ENCODE measurements at regions not wholly inside any gene's neighbourhood (a gene's known extent, or its start where the extent isn't known, plus 50 kb on each side); places are given as distances from the start of the nearest gene placed in this dataset.
A peak's percentile ranks its signal among the peaks of the same experiment; 100 is the strongest.

- DNase-seq (peak; percentile 43 to 55 (median 46)), ATAC-seq (no peak)
- no peak overlapping the region for H3K4me3 ChIP-seq
- no peak for TF ChIP-seq CTCF (IDR thresholded peaks at IDR 0.05)
- no peaks in the 10 kb centered on the region for H3K9me3 ChIP-seq
- intact Hi-C loops (cut with DNase I, micrococcal nuclease) = loop anchor here in 1 of 2 donors (5.0 kb wide), 1 partner anchor 279 kb away; no protein-coding TSS in a partner anchor
- H3K36me3 ChIP-seq (ENCODE audit: low read depth) = no peaks in the 10 kb centered on the region
- peaks cover 10% of the 10 kb centered on the region for H3K4me1 ChIP-seq (ENCODE audit: low read depth)
Measured at GRCh38 chr7:25846722-25847121, 305.3 kb upstream of the NFE2L3 start.

- DNase-seq = no peak
- no peak for ATAC-seq
- intact Hi-C loops (cut with DNase I, micrococcal nuclease) = loop anchor here in 1 of 2 donors (5.0 kb wide), 1 partner anchor 280 kb away; no protein-coding TSS in a partner anchor
- H3K4me1 ChIP-seq (ENCODE audit: low read depth) = peaks cover 18% of the 10 kb centered on the region
- H3K36me3 ChIP-seq (ENCODE audit: low read depth) = no peaks in the 10 kb centered on the region
- H3K4me3 ChIP-seq = no peak overlapping the region
- no peak for TF ChIP-seq CTCF (IDR thresholded peaks at IDR 0.05)
- no peaks in the 10 kb centered on the region for H3K9me3 ChIP-seq
Measured at GRCh38 chr7:25847336-25848070, 304.5 kb upstream of the NFE2L3 start.

GRCh38 chr7:25849500-25850184 is 302.4 kb upstream of the NFE2L3 start:
- TF ChIP-seq CTCF (IDR thresholded peaks at IDR 0.05) = no peak
- Histone ChIP-seq H3K4me1 (ENCODE audit: low read depth) (peaks cover 26% of the 10 kb centered on the region), H3K9me3 (no peaks in the 10 kb centered on the region), H3K36me3 (ENCODE audit: low read depth) (no peaks in the 10 kb centered on the region), H3K4me3 (no peak overlapping the region)
- DNase-seq = peak in 1 of 3 donors; percentile 44
- intact Hi-C loops (cut with DNase I, micrococcal nuclease) = loop anchor here (5.0 to 10.0 kb wide), 3 partner anchors 282 to 595 kb away; no protein-coding TSS in a partner anchor
- ATAC-seq = peak; percentile 4

GRCh38 chr7:25850216-25850615 is 301.8 kb upstream of the NFE2L3 start:
- no peak overlapping the region for H3K4me3 ChIP-seq
- ATAC-seq (no peak), DNase-seq (no peak)
- intact Hi-C loops (cut with DNase I, micrococcal nuclease) = loop anchor here (5.0 to 10.0 kb wide), 3 partner anchors 283 to 595 kb away; no protein-coding TSS in a partner anchor
- H3K36me3 ChIP-seq (ENCODE audit: low read depth) = no peaks in the 10 kb centered on the region
- TF ChIP-seq CTCF (IDR thresholded peaks at IDR 0.05) = no peak
- peaks cover 27% of the 10 kb centered on the region for H3K4me1 ChIP-seq (ENCODE audit: low read depth)
- H3K9me3 ChIP-seq = no peaks in the 10 kb centered on the region

GRCh38 chr7:25850735-25851134 is 301.3 kb upstream of the NFE2L3 start:
- TF ChIP-seq CTCF (IDR thresholded peaks at IDR 0.05) = no peak
- DNase-seq (no peak), ATAC-seq (no peak)
- Histone ChIP-seq H3K36me3 (ENCODE audit: low read depth) (no peaks in the 10 kb centered on the region), H3K4me3 (no peak overlapping the region), H3K4me1 (ENCODE audit: low read depth) (peaks cover 27% of the 10 kb centered on the region), H3K9me3 (no peaks in the 10 kb centered on the region)
- intact Hi-C loops (cut with DNase I, micrococcal nuclease) = loop anchor here (5.0 to 10.0 kb wide), 3 partner anchors 283 to 596 kb away; no protein-coding TSS in a partner anchor
